WI38 (cell line): ENCODE measurements at regions not wholly inside any gene's neighbourhood (a gene's known extent, or its start where the extent isn't known, plus 50 kb on each side); places are given as distances from the start of the nearest gene placed in this dataset.
"Not testable (repeated sequence)": the region's sequence is repeated elsewhere in the genome, so short reads cannot be mapped to it uniquely, and the experiment has no call there.

Experiments used
- H3K4me3 ChIP-seq: 2 replicates; pipeline ENCODE4 v1.5.1; 2011; ENCODE audit warnings: low read depth, mild to moderate bottlenecking, control low read depth, low read length
- CTCF ChIP-seq: IDR thresholded peaks from 2 replicates; pipeline ENCODE4 v1.5.1; 2012; ENCODE audit warnings: low read depth, mild to moderate bottlenecking, control low read depth, low read length

GRCh38 chr5:1960595-1961303 is 78.0 kb upstream of the IRX4 start:
- no peak for TF ChIP-seq CTCF

GRCh38 chr5:1959725-1960581 is 77.2 kb upstream of the IRX4 start:
- TF ChIP-seq CTCF: no peak
- H3K4me3 ChIP-seq: no peak overlapping the region

More at GRCh38 chr5:1960595-1961303, 78.0 kb upstream of the IRX4 start:
- H3K4me3 ChIP-seq: no peak overlapping the region

- TF ChIP-seq CTCF: no peak
- H3K4me3 ChIP-seq: no peak overlapping the region
These were observed 76.5 kb upstream of the IRX4 start for GRCh38 chr5:1959231-1959630.

- H3K4me3 ChIP-seq: no peak overlapping the region
- no peak for TF ChIP-seq CTCF
These were observed 75.7 kb upstream of the IRX4 start for GRCh38 chr5:1958211-1959010.

GRCh38 chr5:1955586-1955985 is 72.9 kb upstream of the IRX4 start:
- TF ChIP-seq CTCF: no peak
- H3K4me3 ChIP-seq: no peak overlapping the region

GRCh38 chr5:1953710-1954109 is 71.0 kb upstream of the IRX4 start:
- H3K4me3 ChIP-seq: not testable (repeated sequence)

GRCh38 chr5:1952444-1953099 is 69.8 kb upstream of the IRX4 start:
- TF ChIP-seq CTCF: no peak
- no peak overlapping the region for H3K4me3 ChIP-seq
